ENCODE measurements at regions not wholly inside any gene's neighbourhood (a gene's known extent, or its start where the extent isn't known, plus 50 kb on each side); places are given as distances from the start of the nearest gene placed in this dataset.

DNA sequence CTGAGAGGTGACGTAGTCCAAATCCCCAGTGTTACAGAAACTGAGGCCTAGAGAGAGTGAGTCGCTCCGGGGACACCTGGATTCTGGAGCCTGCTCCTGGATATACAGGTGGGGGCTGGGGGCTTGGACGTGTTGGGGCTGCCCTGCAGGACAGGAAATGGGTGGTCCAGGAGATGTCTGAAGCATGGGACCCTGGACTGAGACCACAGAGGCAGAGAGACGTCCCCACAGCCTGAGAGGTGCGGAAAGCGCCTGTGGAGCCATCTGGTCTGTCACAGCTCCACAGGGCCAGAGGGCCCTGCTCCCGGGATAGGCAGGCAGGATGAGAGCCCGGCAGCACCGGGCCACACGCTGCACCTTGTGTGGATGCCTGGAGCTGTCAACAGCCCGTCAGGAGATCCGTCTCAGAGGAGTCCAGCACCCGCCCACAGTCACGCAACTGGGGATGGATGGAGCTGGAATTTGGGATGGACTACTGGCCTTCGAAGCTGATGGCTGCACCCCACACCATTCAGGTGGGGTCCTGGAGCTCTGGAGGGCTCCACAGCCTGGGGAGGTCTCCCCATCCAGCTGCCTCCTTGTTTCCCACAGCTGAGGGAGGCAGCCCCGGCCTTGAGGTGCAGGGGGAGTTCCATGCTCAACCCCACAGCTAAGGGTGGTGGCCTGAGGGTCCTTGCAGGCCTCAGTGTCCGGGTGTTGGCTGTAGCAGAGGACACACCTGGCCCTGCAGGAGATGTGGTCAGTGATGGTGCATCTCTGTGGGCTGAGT is 303.0 kb downstream of the NDUFA10 start:
- TF ChIP-seq, protein P1, sequence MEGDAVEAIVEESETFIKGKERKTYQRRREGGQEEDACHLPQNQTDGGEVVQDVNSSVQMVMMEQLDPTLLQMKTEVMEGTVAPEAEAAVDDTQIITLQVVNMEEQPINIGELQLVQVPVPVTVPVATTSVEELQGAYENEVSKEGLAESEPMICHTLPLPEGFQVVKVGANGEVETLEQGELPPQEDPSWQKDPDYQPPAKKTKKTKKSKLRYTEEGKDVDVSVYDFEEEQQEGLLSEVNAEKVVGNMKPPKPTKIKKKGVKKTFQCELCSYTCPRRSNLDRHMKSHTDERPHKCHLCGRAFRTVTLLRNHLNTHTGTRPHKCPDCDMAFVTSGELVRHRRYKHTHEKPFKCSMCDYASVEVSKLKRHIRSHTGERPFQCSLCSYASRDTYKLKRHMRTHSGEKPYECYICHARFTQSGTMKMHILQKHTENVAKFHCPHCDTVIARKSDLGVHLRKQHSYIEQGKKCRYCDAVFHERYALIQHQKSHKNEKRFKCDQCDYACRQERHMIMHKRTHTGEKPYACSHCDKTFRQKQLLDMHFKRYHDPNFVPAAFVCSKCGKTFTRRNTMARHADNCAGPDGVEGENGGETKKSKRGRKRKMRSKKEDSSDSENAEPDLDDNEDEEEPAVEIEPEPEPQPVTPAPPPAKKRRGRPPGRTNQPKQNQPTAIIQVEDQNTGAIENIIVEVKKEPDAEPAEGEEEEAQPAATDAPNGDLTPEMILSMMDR (IDR thresholded peaks at IDR 0.05), result no peak
- no peak for TF ChIP-seq POLR2A (IDR thresholded peaks at IDR 0.05)
